ENCODE measurements at regions not wholly inside any gene's neighbourhood (a gene's known extent, or its start where the extent isn't known, plus 50 kb on each side); places are given as distances from the start of the nearest gene placed in this dataset.

GRCh38 chr1:116298746-116299145 is 74.3 kb upstream of the ATP1A1 start:
- intact Hi-C loops (cut with DNase I): no loop called here
- no peak overlapping the region for H3K4me3 ChIP-seq
- no peak for TF ChIP-seq EP300 (IDR thresholded peaks at IDR 0.05)
- TF ChIP-seq POLR2AphosphoS5 (IDR thresholded peaks at IDR 0.05): no peak
- no peak for TF ChIP-seq CTCF (IDR thresholded peaks at IDR 0.05)
- TF ChIP-seq POLR2A (IDR thresholded peaks at IDR 0.05; ENCODE audit: low read depth): no peak
- H3K36me3 ChIP-seq: no peaks in the 10 kb centered on the region
- H3K27me3 ChIP-seq: no peaks in the 10 kb centered on the region
- H3K27ac ChIP-seq (replicated peaks in 1 of 4): no peak overlapping the region
- 91% methylated on average over 4 of the region's 4 CpGs for WGBS
- DNase-seq (ENCODE audit: extremely low spot score): peak; percentile 31
- peaks cover 0 to 7% (median 3%) of the 10 kb centered on the region in 4 donors for H3K9me3 ChIP-seq
- no peaks in the 10 kb centered on the region for H3K4me1 ChIP-seq

- WGBS: 54% methylated on average over 1 of the region's 1 CpG
- TF ChIP-seq CTCF (IDR thresholded peaks at IDR 0.05) (no peak), POLR2A (IDR thresholded peaks at IDR 0.05; ENCODE audit: low read depth) (no peak), POLR2AphosphoS5 (IDR thresholded peaks at IDR 0.05) (no peak), EP300 (IDR thresholded peaks at IDR 0.05) (no peak)
- peaks cover 0 to 7% (median 3%) of the 10 kb centered on the region in 4 donors for H3K9me3 ChIP-seq
Measured at GRCh38 chr1:116299248-116299647, 73.8 kb upstream of the ATP1A1 start.

GRCh38 chr1:116302281-116302680 is 70.8 kb upstream of the ATP1A1 start:
- Histone ChIP-seq H3K36me3 (no peaks in the 10 kb centered on the region), H3K4me3 (no peak overlapping the region), H3K27me3 (no peaks in the 10 kb centered on the region), H3K4me1 (no peaks in the 10 kb centered on the region), H3K9me3 (peaks cover 0 to 12% (median 3%) of the 10 kb centered on the region in 4 donors), H3K27ac (replicated peaks in 1 of 4) (no peak overlapping the region)
- WGBS: 83% methylated on average over 1 of the region's 1 CpG
- DNase-seq (ENCODE audit: extremely low spot score): peak; percentile 14
- intact Hi-C loops (cut with DNase I): no loop called here
- no peak for TF ChIP-seq POLR2A (IDR thresholded peaks at IDR 0.05; ENCODE audit: low read depth)
- TF ChIP-seq EP300 (IDR thresholded peaks at IDR 0.05): no peak
- no peak for TF ChIP-seq POLR2AphosphoS5 (IDR thresholded peaks at IDR 0.05)
- TF ChIP-seq CTCF (IDR thresholded peaks at IDR 0.05): no peak

More at GRCh38 chr1:116299248-116299647, 73.8 kb upstream of the ATP1A1 start:
- no peak overlapping the region for H3K4me3 ChIP-seq
- no peak for DNase-seq (ENCODE audit: extremely low spot score)
- H3K27ac ChIP-seq (replicated peaks in 1 of 4): no peak overlapping the region
- no peaks in the 10 kb centered on the region for H3K4me1 ChIP-seq
- H3K36me3 ChIP-seq: no peaks in the 10 kb centered on the region
- intact Hi-C loops (cut with DNase I): no loop called here
- H3K27me3 ChIP-seq: no peaks in the 10 kb centered on the region

DNA sequence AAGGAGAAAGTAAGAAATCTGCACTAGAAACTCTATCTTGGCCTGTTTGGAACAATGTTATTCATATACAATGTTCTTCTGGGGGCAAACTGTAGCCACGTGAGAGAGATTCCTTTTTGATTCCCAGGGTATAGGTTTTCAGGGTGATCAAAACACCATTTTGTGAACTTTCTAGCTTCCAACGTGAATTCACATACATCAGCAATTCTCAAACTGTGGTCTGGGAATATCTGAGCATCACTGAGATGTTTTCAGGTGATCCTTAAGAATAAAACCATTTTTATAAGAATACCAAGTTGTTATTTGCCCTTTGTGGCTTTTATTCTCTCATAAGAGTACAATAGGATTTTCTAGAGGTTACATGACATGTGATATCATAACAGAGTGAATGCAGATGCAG is 66.9 kb upstream of the ATP1A1 start:
- 67% methylated on average over 2 of the region's 2 CpGs for WGBS
- TF ChIP-seq CTCF (IDR thresholded peaks at IDR 0.05) (no peak), EP300 (IDR thresholded peaks at IDR 0.05) (no peak), POLR2A (IDR thresholded peaks at IDR 0.05; ENCODE audit: low read depth) (no peak), POLR2AphosphoS5 (IDR thresholded peaks at IDR 0.05) (no peak)

GRCh38 chr1:116306840-116307442 is 66.1 kb upstream of the ATP1A1 start:
- TF ChIP-seq POLR2AphosphoS5 (IDR thresholded peaks at IDR 0.05) (no peak), EP300 (IDR thresholded peaks at IDR 0.05) (no peak), POLR2A (IDR thresholded peaks at IDR 0.05; ENCODE audit: low read depth) (no peak), CTCF (IDR thresholded peaks at IDR 0.05) (no peak)
- Histone ChIP-seq H3K27me3 (no peaks in the 10 kb centered on the region), H3K4me1 (no peaks in the 10 kb centered on the region), H3K9me3 (peaks cover 0 to 4% (median 0%) of the 10 kb centered on the region in 4 donors), H3K27ac (replicated peaks in 1 of 4) (no peak overlapping the region), H3K4me3 (no peak overlapping the region), H3K36me3 (no peaks in the 10 kb centered on the region)
- WGBS: 77% methylated on average over 5 of the region's 5 CpGs
- intact Hi-C loops (cut with DNase I): no loop called here
- peak; percentile 29 for DNase-seq (ENCODE audit: extremely low spot score)

More for the DNA sequence above, 66.9 kb upstream of the ATP1A1 start:
- Histone ChIP-seq H3K27me3 (no peaks in the 10 kb centered on the region), H3K36me3 (no peaks in the 10 kb centered on the region), H3K9me3 (peaks cover 0 to 4% (median 0%) of the 10 kb centered on the region in 4 donors), H3K4me1 (no peaks in the 10 kb centered on the region), H3K27ac (replicated peaks in 1 of 4) (no peak overlapping the region), H3K4me3 (no peak overlapping the region)
- DNase-seq (ENCODE audit: extremely low spot score): no peak
- intact Hi-C loops (cut with DNase I): no loop called here
